ENCODE measurements at regions not wholly inside any gene's neighbourhood (a gene's known extent, or its start where the extent isn't known, plus 50 kb on each side); places are given as distances from the start of the nearest gene placed in this dataset.

- TF ChIP-seq STAT1 (conservative IDR thresholded peaks at IDR 0.05) (no peak), POLR2A (IDR thresholded peaks at IDR 0.05; ENCODE audit: low read depth, low read length) (no peak), CREB1 (IDR thresholded peaks at IDR 0.05; ENCODE audit: low read depth) (no peak), POLR2AphosphoS5 (IDR thresholded peaks at IDR 0.05; ENCODE audit: low read length) (no peak), REST (IDR thresholded peaks at IDR 0.05; ENCODE audit: low read depth, low read length) (no peak), USF2 (IDR thresholded peaks at IDR 0.05; ENCODE audit: borderline replicate concordance, low read depth, low read length) (no peak), TAF1 (IDR thresholded peaks at IDR 0.05; ENCODE audit: borderline replicate concordance, low read depth, low read length) (no peak)
- TF ChIP-seq, protein P1, sequence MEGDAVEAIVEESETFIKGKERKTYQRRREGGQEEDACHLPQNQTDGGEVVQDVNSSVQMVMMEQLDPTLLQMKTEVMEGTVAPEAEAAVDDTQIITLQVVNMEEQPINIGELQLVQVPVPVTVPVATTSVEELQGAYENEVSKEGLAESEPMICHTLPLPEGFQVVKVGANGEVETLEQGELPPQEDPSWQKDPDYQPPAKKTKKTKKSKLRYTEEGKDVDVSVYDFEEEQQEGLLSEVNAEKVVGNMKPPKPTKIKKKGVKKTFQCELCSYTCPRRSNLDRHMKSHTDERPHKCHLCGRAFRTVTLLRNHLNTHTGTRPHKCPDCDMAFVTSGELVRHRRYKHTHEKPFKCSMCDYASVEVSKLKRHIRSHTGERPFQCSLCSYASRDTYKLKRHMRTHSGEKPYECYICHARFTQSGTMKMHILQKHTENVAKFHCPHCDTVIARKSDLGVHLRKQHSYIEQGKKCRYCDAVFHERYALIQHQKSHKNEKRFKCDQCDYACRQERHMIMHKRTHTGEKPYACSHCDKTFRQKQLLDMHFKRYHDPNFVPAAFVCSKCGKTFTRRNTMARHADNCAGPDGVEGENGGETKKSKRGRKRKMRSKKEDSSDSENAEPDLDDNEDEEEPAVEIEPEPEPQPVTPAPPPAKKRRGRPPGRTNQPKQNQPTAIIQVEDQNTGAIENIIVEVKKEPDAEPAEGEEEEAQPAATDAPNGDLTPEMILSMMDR (IDR thresholded peaks at IDR 0.05 in 2 of 3, conservative IDR thresholded peaks at IDR 0.05 in 1 of 3; ENCODE audit: control insufficient read depth in 2 of 3, extremely low read depth in 1 of 3, insufficient read depth in 1 of 3, low read depth in 3 of 3, low read length in 3 of 3): no peak
Measured at GRCh38 chr4:45803994-45804393, 319.9 kb downstream of the GABRG1 start.

Data from GM12878 (cell line).